Activated naive CD8-positive, alpha-beta T cell treated with anti-CD3 and anti-CD28 coated beads for 36 hours (primary cell): ENCODE measurements at regions not wholly inside any gene's neighbourhood (a gene's known extent, or its start where the extent isn't known, plus 50 kb on each side); places are given as distances from the start of the nearest gene placed in this dataset.
A peak's percentile ranks its signal among the peaks of the same experiment; 100 is the strongest.

Experiments
- DNase-seq: peaks from one replicate; pipeline ENCODE4 v3.0.0; 2021
- H3K27ac Mint-ChIP-seq: one replicate; pipeline ENCODE4 v1.8.0; 2022; ENCODE audit warnings: mild to moderate bottlenecking, moderate library complexity, mixed read lengths
- H3K27me3 Mint-ChIP-seq: one replicate; pipeline ENCODE4 v1.8.0; 2022; ENCODE audit warnings: mild to moderate bottlenecking, mixed read lengths
- H3K36me3 Mint-ChIP-seq: one replicate; pipeline ENCODE4 v1.8.0; 2021; ENCODE audit warnings: mild to moderate bottlenecking, mixed read lengths
- H3K4me1 Mint-ChIP-seq: one replicate; pipeline ENCODE4 v1.8.0; 2021; ENCODE audit warnings: mixed read lengths
- H3K4me3 Mint-ChIP-seq: one replicate; pipeline ENCODE4 v1.8.0; 2022; ENCODE audit warnings: mild to moderate bottlenecking, moderate library complexity, mixed read lengths
- H3K9me3 Mint-ChIP-seq: one replicate; pipeline ENCODE4 v1.8.0; 2022; ENCODE audit warnings: mixed read lengths

DNA sequence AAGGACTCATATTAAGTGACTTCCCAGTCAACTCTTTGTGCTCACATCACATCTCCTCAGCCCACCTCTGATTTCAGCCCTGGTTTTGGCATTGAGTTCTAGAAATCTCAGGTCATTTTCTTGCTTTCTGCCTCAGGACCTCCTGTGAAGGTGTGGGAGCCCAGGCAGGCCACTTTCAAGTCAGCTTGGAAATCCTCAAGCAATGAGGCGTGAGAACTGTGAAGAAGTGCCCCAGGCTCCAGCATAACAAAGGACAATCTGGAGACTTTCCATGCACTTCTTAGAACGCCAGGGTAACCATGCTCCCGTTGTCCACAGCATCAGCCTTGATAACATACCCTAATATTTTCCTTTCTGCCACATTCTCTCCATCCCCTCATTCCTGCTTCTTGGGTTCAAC is 131.2 kb upstream of the MAP3K1 start:
- no peak for DNase-seq
- peaks cover 8% of the 10 kb centered on the region for H3K4me1 Mint-ChIP-seq
- peaks cover 1% of the 10 kb centered on the region for H3K36me3 Mint-ChIP-seq
- H3K9me3 Mint-ChIP-seq, result no peaks in the 10 kb centered on the region
- H3K27ac Mint-ChIP-seq, result no peak overlapping the region
- no peak overlapping the region for H3K4me3 Mint-ChIP-seq
- H3K27me3 Mint-ChIP-seq, result no peaks in the 10 kb centered on the region

- Mint-ChIP-seq H3K4me1 (peaks cover 8% of the 10 kb centered on the region), H3K9me3 (no peaks in the 10 kb centered on the region), H3K27me3 (no peaks in the 10 kb centered on the region), H3K4me3 (no peak overlapping the region), H3K27ac (no peak overlapping the region), H3K36me3 (peaks cover 1% of the 10 kb centered on the region)
- DNase-seq, result no peak
These were observed 131.6 kb upstream of the MAP3K1 start for GRCh38 chr5:56683733-56684132.

- Mint-ChIP-seq H3K4me1 (peaks cover 8% of the 10 kb centered on the region), H3K36me3 (peaks cover 1% of the 10 kb centered on the region)
These were observed 132.1 kb upstream of the MAP3K1 start for GRCh38 chr5:56683281-56683680.

GRCh38 chr5:56681346-56681745 is 134.0 kb upstream of the MAP3K1 start:
- DNase-seq, result no peak
- no peaks in the 10 kb centered on the region for H3K9me3 Mint-ChIP-seq
- no peaks in the 10 kb centered on the region for H3K36me3 Mint-ChIP-seq
- no peak overlapping the region for H3K27ac Mint-ChIP-seq
- H3K27me3 Mint-ChIP-seq, result no peaks in the 10 kb centered on the region
- H3K4me1 Mint-ChIP-seq, result peaks cover 8% of the 10 kb centered on the region
- no peak overlapping the region for H3K4me3 Mint-ChIP-seq

More at GRCh38 chr5:56683281-56683680, 132.1 kb upstream of the MAP3K1 start:
- no peak overlapping the region for H3K4me3 Mint-ChIP-seq
- H3K27ac Mint-ChIP-seq, result no peak overlapping the region
- no peaks in the 10 kb centered on the region for H3K27me3 Mint-ChIP-seq
- no peaks in the 10 kb centered on the region for H3K9me3 Mint-ChIP-seq
- DNase-seq, result no peak

- no peaks in the 10 kb centered on the region for H3K9me3 Mint-ChIP-seq
- no peaks in the 10 kb centered on the region for H3K27me3 Mint-ChIP-seq
- peaks cover 5% of the 10 kb centered on the region for H3K4me1 Mint-ChIP-seq
- H3K27ac Mint-ChIP-seq, result no peak overlapping the region
- H3K36me3 Mint-ChIP-seq, result no peaks in the 10 kb centered on the region
- H3K4me3 Mint-ChIP-seq, result no peak overlapping the region
- DNase-seq, result no peak
These were observed 134.6 kb upstream of the MAP3K1 start for GRCh38 chr5:56680731-56681130.

- H3K9me3 Mint-ChIP-seq, result no peaks in the 10 kb centered on the region
- H3K4me3 Mint-ChIP-seq, result no peak overlapping the region
- H3K36me3 Mint-ChIP-seq, result no peaks in the 10 kb centered on the region
- DNase-seq, result no peak
- H3K27me3 Mint-ChIP-seq, result no peaks in the 10 kb centered on the region
- peaks cover 4% of the 10 kb centered on the region for H3K4me1 Mint-ChIP-seq
- no peak overlapping the region for H3K27ac Mint-ChIP-seq
These were observed 137.6 kb upstream of the MAP3K1 start for GRCh38 chr5:56677690-56678305.

DNA sequence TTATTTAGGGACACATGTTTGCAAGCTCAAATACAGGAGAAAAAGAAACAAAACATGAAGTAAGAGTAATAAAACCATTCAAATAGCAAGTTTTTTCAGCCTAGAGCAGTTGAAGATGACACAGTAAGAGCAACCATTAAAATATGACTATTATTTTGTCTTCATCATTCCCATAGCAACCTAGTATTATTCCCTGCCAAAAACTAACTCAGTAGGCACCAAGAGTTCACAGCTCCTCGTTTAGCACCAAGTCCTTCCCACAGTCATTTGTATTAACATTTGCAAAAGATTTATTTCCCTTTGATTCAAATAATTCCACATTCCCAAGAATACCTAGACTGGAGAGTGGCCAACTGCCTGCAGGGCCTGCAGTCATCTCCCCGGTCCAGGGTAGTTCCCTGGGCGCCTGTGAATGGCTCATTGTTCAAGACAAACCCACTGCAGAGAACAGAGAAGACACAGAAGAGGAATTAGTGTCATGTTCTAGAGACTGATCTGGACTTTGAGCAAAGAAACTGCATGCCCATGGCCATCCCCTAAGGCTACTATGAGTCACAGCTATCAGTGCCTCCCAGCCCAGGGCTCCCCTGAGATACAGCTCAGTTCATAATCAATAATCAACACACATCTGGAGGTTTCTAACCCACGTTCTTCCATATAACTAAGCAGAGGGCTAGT is 139.1 kb upstream of the MAP3K1 start:
- no peaks in the 10 kb centered on the region for H3K9me3 Mint-ChIP-seq
- H3K36me3 Mint-ChIP-seq, result no peaks in the 10 kb centered on the region
- no peak for DNase-seq
- H3K27ac Mint-ChIP-seq, result no peak overlapping the region
- H3K4me1 Mint-ChIP-seq, result peaks cover 2% of the 10 kb centered on the region
- H3K27me3 Mint-ChIP-seq, result no peaks in the 10 kb centered on the region
- H3K4me3 Mint-ChIP-seq, result no peak overlapping the region

DNA sequence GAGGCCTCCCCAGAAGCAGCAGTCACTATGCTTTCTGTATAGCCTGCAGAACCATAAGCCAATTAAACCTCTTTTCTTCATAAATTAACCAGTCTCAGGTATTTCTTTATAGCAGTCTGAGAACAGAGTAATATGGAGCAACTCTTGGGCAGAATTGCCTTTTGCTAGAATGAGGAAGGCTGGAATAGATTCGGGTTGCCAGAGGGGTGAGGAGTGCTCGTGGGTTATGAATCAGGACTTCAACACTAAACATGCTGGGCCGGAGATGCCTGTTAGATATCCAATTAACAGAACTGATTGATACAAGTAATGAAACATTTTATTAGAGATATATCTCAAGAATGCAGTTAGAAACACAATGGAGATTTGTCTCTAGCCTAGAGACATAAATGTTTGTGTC is 140.9 kb upstream of the MAP3K1 start:
- Mint-ChIP-seq H3K27ac (no peak overlapping the region), H3K27me3 (no peaks in the 10 kb centered on the region), H3K4me3 (no peak overlapping the region), H3K9me3 (no peaks in the 10 kb centered on the region), H3K4me1 (peaks cover 15% of the 10 kb centered on the region), H3K36me3 (no peaks in the 10 kb centered on the region)
- no peak for DNase-seq

- H3K4me1 Mint-ChIP-seq, result peaks cover 15% of the 10 kb centered on the region
- no peak overlapping the region for H3K27ac Mint-ChIP-seq
- no peaks in the 10 kb centered on the region for H3K9me3 Mint-ChIP-seq
- H3K27me3 Mint-ChIP-seq, result no peaks in the 10 kb centered on the region
- H3K36me3 Mint-ChIP-seq, result no peaks in the 10 kb centered on the region
- no peak overlapping the region for H3K4me3 Mint-ChIP-seq
- DNase-seq, result no peak
These were observed 142.2 kb upstream of the MAP3K1 start for GRCh38 chr5:56673171-56673570.

DNA sequence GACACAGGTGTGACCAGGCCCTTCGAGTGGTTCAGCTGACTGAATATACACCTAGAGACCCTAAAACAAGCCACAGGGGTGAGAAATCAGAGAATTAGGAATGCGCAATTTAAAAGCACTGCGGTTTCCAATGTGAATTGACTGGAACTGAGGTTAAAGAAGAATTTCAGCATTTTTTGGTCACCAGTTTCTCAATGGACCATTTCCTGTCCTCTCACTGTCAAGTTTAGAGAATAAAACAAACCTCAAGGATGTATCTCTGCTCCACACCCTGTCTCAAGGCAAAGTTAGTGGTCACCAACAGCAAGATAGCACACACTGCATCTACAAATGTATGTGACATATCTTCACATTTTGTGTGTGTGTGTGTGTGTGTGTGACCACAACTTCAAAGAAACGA is 143.8 kb upstream of the MAP3K1 start:
- DNase-seq, result no peak
- Mint-ChIP-seq H3K9me3 (no peaks in the 10 kb centered on the region), H3K4me3 (no peak overlapping the region), H3K27ac (no peak overlapping the region), H3K27me3 (no peaks in the 10 kb centered on the region), H3K36me3 (peaks cover 2% of the 10 kb centered on the region), H3K4me1 (peaks cover 15% of the 10 kb centered on the region)

- no peak for DNase-seq
- H3K36me3 Mint-ChIP-seq, result peaks cover 2% of the 10 kb centered on the region
- H3K4me3 Mint-ChIP-seq, result no peak overlapping the region
- H3K27ac Mint-ChIP-seq, result no peak overlapping the region
- peaks cover 15% of the 10 kb centered on the region for H3K4me1 Mint-ChIP-seq
- no peaks in the 10 kb centered on the region for H3K9me3 Mint-ChIP-seq
- H3K27me3 Mint-ChIP-seq, result no peaks in the 10 kb centered on the region
These were observed 144.4 kb upstream of the MAP3K1 start for GRCh38 chr5:56670916-56671315.

GRCh38 chr5:56669534-56670483 is 145.5 kb upstream of the MAP3K1 start:
- peaks cover 4% of the 10 kb centered on the region for H3K9me3 Mint-ChIP-seq

DNA sequence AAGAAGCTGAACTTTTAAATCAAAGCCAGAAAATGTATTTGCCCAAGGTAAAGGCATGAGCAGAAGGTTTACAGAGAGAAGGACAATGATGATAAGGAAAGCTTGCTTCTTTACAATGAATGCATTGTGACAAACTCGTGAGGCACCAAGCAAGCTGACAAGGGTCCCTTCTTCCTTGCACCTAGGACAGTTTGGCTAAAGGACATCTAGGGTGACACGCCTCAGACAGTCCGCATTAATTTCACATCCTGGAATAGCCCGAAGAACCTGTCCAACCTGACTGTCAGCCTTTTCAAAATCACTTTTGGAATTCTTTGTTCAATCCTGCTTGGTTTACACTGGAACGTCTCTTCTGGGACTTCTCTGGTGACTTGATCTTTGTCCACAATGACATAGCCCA is 146.4 kb upstream of the MAP3K1 start:
- Mint-ChIP-seq H3K4me3 (no peak overlapping the region), H3K36me3 (peaks cover 2% of the 10 kb centered on the region), H3K4me1 (peaks cover 19% of the 10 kb centered on the region), H3K9me3 (peaks cover 4% of the 10 kb centered on the region), H3K27me3 (no peaks in the 10 kb centered on the region), H3K27ac (no peak overlapping the region)
- DNase-seq, result no peak

More at GRCh38 chr5:56669534-56670483, 145.5 kb upstream of the MAP3K1 start:
- no peak overlapping the region for H3K4me3 Mint-ChIP-seq
- H3K36me3 Mint-ChIP-seq, result peaks cover 2% of the 10 kb centered on the region
- peak overlapping the region; percentile 79 for H3K27ac Mint-ChIP-seq
- H3K27me3 Mint-ChIP-seq, result no peaks in the 10 kb centered on the region
- H3K4me1 Mint-ChIP-seq, result peaks cover 19% of the 10 kb centered on the region
- DNase-seq, result peak; percentile 42

GRCh38 chr5:56667692-56668091 is 147.7 kb upstream of the MAP3K1 start:
- H3K36me3 Mint-ChIP-seq, result peaks cover 2% of the 10 kb centered on the region
- H3K9me3 Mint-ChIP-seq, result peaks cover 4% of the 10 kb centered on the region
- H3K27ac Mint-ChIP-seq, result no peak overlapping the region
- H3K4me3 Mint-ChIP-seq, result no peak overlapping the region
- no peak for DNase-seq
- H3K4me1 Mint-ChIP-seq, result peaks cover 19% of the 10 kb centered on the region
- no peaks in the 10 kb centered on the region for H3K27me3 Mint-ChIP-seq

DNA sequence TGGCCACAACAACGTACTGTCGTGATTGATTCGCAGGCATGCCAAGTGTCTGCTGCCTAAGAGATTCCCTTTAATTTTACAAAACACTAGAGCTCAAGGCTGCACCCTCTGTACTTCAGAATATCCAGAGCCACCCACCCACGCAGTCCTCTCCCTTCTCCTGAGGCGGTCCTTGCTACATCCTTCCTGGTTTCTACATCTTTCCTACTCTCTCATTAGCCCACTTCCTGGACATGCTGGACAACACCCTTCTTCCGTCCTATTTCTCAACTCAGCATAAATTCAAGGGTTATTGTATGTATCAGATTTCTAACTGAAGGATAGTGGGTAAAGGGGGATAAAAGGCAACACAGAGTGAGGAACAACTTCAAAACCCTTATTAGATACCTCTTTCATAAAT is 148.4 kb upstream of the MAP3K1 start:
- Mint-ChIP-seq H3K27ac (no peak overlapping the region), H3K27me3 (no peaks in the 10 kb centered on the region), H3K36me3 (peaks cover 2% of the 10 kb centered on the region), H3K9me3 (peaks cover 4% of the 10 kb centered on the region), H3K4me3 (no peak overlapping the region), H3K4me1 (peaks cover 17% of the 10 kb centered on the region)
- DNase-seq, result no peak
